AG20443 (cell line): ENCODE measurements at regions not wholly inside any gene's neighbourhood (a gene's known extent, or its start where the extent isn't known, plus 50 kb on each side); places are given as distances from the start of the nearest gene placed in this dataset.

ENCODE experiments used
- DNase-seq: peaks from one replicate; pipeline ENCODE4 v3.0.0; 2012; ENCODE audit warnings: low spot score, mixed read lengths

DNA sequence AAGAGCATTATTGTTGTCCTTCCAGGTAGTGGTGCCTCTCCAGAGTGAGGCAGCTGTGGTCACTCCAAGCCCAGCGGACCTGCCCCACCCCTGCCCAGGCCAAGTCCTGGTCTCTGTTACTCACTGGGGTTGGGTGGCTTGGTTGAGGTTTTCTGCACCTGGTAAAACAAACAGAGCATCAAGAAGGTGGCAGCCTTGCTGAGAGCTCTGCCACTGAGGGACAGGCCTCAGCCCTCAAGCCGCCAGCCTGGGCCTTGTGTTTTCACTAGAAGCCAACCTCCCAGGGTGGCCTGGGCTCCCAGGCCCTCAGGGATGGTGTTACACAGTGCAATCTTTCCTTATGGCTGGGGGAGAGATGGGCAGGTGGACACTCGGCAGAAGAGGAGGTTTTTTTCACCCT lies 182.7 kb downstream of the BCOR start:
- DNase-seq: no peak

DNA sequence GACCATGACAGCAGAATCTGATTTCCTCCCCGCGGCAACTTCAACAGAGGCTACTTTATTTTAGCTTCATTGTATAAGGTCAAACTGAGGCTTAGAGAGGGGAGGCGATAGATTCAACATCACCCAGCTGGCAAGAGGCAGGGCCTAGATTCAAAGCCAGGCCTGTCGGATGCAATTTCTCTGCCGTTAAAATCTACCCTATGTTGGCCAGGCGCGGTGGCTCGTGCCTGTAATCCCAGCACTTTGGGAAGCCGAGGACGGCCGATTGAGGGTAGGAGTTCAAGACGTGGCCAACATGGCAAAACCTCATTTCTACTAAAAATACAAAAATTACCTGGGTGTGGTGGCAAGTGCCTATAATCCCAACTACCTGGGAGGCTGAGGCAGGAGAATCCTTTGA lies 182.2 kb downstream of the BCOR start:
- DNase-seq: no peak

DNA sequence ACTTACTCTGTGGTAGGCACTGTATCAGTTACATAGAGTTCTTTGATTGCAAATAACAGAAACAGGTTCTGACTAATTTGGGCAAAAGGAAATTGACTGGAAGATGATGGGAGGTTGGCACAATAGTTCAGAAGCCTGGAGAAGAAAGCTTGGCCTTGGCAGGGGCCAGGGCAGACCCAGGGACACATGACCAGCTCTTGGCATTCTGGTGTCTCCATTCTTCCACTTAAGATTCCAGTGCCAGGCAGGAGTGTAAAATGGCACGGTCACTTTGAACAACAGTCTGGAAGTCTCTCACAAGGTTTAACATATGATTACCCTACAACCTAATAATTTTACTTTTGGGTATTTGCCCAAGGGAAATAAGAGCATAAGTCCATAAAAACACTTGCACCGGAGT lies 175.9 kb downstream of the BCOR start:
- no peak for DNase-seq

DNA sequence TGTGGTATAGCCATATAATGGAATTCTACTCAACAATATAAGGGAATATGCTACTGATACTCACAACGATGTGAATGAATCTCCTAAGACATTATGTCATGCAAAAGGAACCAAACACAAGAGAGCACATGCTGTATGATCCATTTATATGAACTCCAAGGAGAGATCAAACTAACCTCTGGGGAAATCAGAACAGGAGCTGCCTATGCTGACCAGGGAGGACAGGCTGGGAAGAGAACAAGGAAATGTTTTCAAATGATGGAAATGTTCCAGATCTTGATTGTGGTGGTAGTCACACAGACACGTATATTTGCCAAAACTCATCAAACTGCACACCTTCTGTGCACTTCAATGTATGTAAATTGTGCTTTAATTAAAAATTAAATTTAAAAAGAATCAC lies 175.3 kb downstream of the BCOR start:
- no peak for DNase-seq

DNA sequence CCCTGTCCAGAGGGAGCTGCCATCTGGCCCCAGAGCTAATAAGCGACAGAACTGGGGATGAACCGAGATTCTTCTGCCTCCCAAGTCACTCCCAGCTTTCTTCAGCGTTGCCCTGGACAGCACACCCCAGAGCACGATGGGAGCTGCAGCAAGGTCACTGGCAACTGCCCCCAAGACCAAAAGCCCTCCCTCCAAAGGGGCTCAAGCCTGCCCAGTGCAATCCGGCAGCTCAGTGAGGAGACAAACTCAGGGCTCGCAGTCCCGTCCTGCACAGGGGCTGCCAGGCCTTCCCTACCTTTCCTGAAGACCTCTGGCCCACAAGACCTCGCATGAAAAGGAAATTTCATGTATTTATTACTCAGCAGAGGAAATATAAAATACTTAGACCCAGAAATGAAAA lies 174.8 kb downstream of the BCOR start:
- no peak for DNase-seq

DNA sequence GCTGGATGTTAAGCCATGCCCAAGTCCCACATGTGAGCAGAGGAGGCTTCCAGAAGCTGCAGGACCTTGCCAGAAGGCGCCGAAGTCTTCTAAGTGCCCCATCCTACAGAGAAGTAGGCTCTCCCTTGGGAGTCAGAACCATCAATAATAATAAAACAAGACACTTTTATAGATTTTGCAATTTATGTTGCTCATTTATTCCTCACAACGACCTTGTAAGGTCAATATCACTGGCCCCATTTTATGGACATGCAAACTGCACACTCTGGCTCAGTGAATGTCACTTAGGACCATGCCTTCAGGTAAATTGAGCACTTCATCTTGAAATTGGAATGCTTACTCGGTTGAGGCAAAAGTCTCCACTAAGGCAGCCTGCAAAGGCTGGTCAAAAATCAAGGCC lies 170.4 kb downstream of the BCOR start:
- no peak for DNase-seq

DNA sequence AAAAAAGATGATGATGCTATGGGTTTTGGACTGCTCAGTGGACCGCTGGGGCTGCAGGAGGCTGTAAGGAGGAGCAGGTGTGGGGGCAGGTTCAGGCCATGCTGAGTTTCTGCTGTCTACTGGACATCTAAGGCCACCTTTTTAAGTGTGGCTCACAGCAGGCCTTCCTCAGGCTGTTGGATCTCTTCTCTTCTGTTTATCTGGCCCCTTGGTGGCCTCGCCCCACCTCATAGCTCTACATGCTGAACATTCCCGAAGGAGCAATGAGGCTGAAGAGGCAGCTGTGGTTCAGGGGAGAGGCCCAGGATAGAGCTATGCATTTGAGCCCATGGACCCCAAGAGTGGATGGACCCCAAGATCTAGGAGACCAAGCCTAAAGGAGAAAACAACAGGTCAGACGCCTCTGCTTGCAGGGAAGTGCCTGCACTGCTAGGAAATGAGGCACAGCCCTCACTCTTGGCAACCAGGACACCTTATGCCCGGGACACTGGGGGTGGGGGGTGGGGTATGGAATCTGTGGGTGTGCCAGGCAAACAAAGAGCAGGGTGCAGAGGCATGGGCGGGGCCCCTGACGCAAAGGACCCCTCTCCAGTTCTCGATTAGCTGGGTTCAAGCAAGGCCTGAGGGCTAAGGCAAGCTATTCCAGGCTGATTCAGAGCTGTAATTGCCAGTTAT lies 168.9 kb downstream of the BCOR start:
- no peak for DNase-seq

DNA sequence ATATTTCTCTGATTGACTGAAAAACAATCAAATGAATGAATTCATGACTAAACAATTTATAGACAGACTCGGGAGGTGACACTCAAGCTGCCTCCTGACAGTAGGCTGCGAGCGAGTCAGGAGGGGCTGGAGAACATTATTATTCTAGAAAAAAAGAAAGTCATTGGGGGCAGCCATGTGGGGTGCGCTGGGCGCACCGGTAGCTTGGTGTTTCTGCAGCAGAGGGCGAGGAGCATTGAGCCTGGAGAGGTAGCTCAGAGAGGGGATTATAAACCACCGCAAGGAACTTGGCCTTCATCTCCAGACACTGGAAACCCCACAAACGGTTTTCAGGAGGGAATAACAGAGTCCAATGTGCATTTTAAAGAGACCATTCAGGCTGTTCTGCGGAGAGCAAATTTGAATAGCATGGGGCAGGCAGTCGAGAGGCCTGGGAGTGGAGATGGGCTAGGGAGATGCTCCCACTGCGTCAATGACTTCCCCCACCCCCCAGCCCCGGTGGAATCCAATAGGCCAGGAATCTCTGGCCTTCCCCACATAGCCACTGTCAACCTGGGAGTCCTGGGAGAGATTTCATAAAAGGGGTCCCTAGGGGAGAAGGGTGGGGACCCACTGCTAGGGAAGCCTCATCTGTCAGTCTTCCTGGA lies 168.3 kb downstream of the BCOR start:
- no peak for DNase-seq

DNA sequence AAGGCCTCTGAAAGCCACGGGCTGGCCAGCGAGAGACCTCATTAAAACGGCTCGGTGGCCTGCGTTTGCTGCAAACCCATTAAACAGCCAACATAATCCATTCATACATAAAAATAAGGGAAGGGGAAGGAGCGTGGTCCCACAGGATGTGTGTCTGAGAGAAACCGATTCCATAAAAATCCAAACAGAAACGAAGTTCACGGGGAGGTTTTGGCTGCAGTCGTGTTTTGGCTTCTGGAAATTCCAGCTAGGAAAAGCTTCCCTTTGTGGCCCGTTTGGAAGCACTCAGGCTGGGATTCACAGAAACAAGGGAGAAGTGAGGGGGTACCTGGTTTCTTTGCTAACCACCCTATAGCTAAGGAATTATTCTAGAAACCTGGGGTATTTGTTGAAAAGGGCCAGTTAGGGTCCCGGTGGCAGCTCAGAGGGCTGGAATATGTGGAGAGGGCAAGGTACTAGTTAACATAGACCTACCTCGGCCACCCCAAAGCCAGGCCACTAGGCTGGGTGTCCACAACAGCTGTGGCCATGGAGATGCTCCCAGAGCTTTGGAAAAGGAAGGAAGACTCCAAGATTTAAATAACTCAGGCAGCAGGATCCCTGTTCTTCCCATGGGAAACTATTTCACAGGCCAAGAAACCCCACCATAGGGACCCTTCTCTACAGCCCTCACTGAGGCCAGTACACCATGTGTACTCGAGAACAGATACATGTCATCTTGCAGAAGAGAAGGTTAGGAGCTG lies 166.8 kb downstream of the BCOR start:
- DNase-seq: no peak

DNA sequence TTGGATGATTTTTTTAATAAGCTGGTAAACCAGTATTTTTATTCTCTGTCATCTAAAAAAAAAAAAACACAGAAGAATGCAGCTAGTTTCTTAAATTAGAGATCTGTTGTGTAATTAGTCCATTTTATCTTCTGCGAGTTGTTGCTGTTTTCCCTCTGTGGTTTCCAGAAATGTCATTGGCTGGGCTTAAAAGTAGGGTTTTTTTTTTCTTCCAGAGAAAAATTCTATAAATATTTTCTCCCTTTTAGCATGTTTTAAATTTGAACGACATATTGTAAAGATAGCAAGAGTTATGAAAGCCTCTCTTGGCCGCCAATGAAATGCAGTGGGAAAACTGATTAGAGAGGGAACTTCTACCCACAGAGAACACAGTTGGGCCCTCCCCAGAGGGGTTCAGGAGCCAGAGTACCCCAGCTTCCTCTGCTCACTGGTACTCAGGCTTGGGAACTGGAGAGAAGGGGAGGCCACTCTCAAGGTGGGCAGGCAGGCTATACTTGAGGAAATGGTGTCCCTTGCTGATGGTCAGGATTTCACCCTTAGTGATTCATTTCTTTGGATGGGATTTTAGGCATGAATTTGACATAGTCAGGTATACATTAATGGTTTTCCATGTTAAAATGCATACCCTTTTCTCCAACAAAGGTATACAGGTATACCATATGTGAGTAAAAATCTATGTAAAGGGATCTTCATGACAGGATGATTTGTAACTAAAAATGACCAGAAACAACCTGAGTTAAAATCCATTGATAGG lies 166.1 kb downstream of the BCOR start:
- DNase-seq: peak; percentile 31

DNA sequence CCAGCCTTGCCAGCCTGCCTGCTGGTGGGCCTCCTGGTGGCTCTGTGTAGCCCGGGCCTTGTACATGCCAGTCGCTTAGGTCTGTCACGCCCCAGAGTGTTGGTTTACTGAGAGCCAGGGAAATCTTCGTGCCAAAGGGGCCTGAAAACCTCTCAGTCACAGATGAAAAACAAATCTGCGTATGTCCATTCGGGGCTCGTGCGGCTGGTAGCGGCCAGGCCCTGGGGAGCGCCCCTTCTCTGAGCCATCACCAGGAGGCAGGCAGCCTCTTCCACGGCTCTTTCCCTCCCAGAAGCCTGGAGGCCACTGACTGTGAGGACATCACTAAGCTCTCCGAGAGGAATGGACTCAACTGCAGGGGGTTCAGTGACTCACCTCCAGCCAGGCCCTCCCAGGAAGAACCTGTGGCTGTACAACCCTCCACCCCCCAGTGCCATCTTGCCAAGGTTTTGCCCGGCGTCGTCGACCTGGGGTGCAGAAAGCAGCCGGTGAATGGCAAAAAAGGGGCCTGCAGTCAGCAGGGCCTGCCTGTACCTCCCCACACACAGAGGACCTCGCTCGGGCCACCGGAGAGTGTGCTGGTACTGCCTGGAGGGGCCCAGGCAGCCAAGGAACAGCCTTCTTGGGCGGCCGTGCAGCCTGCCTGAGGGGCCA lies 162.2 kb downstream of the BCOR start:
- DNase-seq: no peak

DNA sequence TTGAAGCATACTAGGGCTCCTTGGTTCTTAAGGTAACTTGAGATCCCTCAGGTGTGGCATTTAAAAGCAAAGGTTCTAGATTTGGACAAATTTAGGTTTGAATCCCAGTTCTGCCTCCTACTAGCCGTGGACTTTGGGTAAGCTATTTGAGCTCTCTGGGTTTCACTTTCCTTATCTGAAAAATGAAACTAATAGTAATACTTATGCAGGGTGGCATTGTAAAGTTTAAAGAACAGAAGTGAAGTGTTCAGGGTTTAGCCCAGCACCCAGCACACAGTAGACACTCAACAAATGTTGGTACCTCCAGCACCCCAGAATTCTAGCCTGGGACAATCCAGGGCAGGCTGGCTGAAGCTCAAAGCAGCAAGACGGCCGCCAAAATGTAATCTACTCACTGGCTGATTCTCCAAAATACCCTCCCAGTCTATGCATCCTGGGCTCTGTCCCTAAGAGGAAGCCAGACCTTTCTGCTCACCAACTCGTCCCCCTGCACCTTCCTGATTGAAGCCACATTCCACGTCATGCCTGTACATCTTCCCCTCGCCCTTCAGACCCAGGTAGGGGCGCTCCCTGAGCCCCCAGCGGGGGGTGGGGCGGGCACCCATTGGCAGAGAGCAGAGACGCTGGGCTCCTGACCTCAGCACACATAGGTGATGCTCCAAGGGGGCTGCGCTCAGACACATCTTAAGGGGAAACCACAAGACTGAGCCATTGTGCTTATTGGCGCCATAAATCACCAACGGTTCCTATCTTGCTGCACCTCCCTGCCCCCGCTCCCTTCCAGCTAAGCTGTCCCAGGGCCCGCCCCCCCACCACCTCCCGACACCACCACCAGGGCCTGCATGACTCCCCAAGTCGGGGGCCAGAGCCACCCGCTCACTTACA lies 160.6 kb downstream of the BCOR start:
- DNase-seq: no peak

DNA sequence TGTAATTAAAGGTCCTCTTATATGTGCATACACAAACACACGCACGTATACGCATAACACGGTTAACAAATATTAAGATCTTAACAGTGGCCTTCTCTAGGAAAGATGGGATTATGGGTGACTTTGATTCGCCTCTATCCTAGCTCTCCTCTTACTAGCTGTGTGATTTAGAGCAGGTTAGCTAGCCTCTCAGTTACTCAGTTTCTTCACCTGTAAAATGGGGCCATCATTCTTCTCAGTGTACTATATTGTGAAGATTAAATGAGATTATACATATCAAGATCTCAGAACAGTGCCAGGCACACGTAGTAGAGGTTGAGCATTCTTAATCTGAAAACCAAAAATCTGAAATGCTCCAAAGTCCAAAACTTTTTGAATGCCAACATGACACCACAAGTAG lies 159.3 kb downstream of the BCOR start:
- DNase-seq: no peak

DNA sequence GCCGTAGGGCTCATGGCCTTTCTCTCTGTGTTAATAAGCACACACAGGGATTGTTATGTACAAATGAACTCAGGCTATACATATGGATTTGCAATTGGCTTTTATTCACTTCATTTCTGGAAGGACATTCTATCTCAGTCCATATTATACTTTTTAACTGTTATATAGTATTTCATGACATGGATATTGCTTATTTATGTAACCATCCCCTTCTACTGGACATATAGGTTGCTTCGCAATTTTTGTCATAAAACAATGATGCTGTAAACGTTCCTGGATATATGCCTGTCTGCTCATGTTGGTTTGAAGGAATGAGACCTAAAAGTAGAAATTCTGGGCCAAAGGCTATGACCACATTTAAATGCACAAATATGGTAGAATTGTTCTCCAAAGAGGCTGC lies 158.1 kb downstream of the BCOR start:
- DNase-seq: no peak

DNA sequence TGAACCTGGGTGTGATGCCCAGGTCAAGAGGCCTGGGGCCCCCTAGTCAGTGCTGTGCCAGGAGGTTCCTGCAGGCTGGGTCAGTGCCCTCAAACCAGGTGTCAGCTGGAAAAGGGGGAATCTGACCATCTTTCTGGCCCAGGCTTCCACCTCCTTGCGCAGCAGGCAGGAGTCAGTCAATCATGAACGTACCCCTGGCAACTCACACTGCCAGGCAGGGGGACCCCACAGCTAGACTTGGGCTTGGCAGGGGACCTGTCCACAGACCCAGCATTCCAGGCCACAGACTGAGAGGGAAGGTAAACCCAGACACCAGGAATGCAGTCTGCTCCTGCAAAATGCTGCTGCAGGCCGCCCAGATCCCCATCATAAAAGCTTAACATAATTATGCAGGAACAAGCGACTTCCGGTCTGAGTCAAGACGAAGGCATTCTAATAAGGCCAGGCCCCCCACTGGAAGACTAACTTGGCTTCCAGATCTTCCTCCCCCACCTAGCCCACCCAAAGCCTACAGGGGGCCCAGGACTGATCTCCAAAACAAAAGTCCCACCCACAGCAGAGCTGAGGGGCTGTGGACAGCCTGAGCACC lies 156.3 kb downstream of the BCOR start:
- DNase-seq: no peak

DNA sequence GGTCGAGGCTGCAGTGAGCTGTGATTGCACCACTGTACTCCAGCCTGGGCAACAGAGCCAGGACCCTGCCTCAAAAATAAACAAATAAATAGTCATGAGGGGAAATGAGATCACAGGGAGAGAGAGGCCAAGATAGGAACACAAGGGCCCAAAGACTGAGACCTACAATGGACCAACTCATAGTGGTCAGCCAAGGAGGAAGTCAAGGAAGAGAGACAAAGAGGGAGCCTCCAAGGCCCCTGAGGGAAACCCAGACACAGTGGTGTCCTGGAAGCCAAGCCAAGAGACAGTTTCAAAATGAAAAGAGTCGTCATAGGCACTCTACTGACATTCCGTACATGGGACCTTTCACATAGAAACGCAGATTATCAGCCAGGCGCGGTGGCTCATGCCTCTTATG lies 153.3 kb downstream of the BCOR start:
- no peak for DNase-seq

DNA sequence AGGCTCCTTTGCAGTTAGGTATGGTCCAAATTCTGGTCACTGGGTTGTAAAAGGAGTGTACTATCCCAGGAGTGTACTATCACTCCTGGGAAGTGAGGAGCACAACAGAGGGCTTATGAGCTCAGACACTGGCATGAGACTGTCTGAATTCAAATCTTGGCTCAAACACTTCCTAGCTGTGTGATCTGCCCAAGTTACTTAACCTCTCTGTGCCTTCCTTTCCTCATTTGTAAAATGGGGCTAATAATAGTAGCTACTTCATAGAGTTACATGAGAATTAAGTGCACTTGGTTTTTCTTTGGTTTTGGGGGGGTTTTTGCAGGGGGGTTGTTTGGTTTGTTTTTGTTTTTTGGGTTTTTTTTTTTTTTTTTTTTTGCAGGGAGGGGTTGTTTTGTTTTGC lies 152.0 kb downstream of the BCOR start:
- no peak for DNase-seq

DNA sequence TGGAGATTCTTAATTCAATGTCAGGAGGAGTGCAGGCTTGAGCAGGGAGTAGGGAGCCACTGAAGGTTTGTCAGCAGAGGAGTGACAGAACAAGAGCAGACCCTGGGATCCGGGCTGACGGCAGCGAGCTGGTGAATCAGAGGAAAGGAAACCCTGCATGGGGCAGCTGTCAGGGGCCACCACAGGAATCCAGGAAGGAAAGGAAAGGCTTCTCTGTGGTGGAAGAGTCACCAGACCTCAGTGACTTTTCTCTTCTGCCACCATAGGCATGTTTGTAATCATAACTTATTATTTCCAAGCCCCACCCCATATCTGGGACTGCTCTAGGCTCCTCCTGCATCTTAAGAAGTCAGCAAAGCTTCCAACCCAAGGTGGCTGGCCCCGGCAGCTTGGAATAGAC lies 150.9 kb downstream of the BCOR start:
- DNase-seq: peak; percentile 81

DNA sequence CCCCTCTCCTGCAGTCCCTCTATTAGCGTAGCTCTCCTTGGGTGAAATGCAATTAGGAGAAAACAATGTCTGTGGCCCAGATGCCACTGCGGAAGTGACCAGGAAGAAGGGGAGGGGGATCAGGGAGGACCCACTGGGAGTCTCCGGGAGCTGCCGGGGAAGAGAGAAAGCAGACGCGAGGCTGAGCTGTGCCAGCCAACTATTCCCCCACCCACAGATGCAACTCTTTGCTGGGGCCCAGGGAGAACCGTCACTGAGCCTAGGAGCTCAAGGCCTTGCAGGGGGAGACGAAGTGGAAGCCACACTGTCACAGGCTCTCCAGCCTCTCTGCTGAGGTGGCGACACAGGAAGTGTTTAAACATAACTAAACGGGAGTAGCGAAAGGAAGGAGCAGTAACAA lies 149.2 kb downstream of the BCOR start:
- no peak for DNase-seq

DNA sequence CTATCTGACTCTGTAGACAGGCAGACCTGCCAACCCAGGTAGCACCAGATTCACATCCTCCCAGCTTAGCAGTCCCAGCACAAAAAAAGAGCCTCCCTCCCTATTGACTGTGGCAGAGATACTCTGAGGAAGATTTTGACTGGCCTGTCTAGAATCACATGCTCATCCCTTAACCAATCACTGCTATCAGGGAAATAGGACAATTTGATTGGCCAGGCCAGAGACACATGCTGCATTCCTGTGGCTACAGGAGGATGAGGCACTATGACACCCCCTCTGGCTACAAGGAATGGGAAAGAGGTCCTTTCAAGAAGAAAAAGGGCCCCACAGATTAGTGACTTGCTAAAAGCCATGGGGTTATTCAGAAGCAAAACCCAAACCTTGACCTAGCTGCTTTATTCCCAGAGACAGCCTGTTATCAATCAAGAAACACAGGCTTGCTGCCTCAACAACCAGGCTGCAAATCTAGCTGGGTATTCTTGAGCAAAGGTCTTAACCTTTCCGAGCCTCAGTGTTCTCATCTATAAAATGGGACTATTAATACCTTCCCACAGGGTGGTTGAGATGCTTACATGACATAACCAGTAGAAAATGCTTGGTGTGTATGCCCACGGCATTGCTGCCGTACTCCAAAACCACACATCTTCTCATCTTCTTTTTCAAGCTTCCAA lies 147.6 kb downstream of the BCOR start:
- DNase-seq: peak; percentile 18
